ENCODE measurements at regions not wholly inside any gene's neighbourhood (a gene's known extent, or its start where the extent isn't known, plus 50 kb on each side); places are given as distances from the start of the nearest gene placed in this dataset.

DNA sequence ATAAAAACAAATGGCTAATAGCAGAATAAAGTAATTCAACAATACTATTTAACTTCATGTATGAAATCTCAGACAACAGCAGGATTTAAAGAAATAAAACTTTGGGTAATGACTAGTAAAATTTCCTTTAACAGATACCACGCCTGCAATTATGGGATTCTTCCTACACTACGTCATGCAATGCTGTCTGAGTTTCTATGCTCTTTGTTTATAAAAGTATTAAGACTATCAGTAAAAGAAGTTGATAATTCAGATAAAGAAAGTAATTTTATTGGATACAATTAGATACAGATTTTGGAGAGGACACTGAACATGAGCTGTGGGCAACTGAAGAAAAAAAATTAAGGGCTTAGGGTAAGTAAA, 308.4 kb upstream of the LRFN5 start:
- TF ChIP-seq, protein P1, sequence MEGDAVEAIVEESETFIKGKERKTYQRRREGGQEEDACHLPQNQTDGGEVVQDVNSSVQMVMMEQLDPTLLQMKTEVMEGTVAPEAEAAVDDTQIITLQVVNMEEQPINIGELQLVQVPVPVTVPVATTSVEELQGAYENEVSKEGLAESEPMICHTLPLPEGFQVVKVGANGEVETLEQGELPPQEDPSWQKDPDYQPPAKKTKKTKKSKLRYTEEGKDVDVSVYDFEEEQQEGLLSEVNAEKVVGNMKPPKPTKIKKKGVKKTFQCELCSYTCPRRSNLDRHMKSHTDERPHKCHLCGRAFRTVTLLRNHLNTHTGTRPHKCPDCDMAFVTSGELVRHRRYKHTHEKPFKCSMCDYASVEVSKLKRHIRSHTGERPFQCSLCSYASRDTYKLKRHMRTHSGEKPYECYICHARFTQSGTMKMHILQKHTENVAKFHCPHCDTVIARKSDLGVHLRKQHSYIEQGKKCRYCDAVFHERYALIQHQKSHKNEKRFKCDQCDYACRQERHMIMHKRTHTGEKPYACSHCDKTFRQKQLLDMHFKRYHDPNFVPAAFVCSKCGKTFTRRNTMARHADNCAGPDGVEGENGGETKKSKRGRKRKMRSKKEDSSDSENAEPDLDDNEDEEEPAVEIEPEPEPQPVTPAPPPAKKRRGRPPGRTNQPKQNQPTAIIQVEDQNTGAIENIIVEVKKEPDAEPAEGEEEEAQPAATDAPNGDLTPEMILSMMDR (IDR thresholded peaks at IDR 0.05): no peak
- no peak for TF ChIP-seq POLR2A (IDR thresholded peaks at IDR 0.05)
